HepG2 (cell line): ENCODE measurements at regions not wholly inside any gene's neighbourhood (a gene's known extent, or its start where the extent isn't known, plus 50 kb on each side); places are given as distances from the start of the nearest gene placed in this dataset.

Experiments used
- FOXK2 ChIP-seq: fragments of 450-650 bp; IDR thresholded peaks from 2 replicates; pipeline ENCODE4 v1.6.1; 2016
- PAX8 ChIP-seq: sonication (generic); formaldehyde crosslinking; IDR thresholded peaks from 2 replicates; pipeline ENCODE4 v1.8.0; 2022; ENCODE audit warnings: mild to moderate bottlenecking, missing genetic modification reagents, borderline replicate concordance
- SIX1 ChIP-seq: sonication (generic); formaldehyde crosslinking; IDR thresholded peaks from 2 replicates; pipeline ENCODE4 v1.4.0; 2020; ENCODE audit warnings: missing genetic modification reagents, borderline replicate concordance
- SUZ12 ChIP-seq: fragments of 150-350 bp; IDR thresholded peaks from 2 replicates; pipeline ENCODE4 v1.6.1; 2014; ENCODE audit warnings: low read depth, low read length
- ZNF333 ChIP-seq: sonication (generic); formaldehyde crosslinking; IDR thresholded peaks from 2 replicates; pipeline ENCODE4 v1.4.0; 2020; ENCODE audit warnings: mild to moderate bottlenecking, missing genetic modification reagents, borderline replicate concordance

DNA sequence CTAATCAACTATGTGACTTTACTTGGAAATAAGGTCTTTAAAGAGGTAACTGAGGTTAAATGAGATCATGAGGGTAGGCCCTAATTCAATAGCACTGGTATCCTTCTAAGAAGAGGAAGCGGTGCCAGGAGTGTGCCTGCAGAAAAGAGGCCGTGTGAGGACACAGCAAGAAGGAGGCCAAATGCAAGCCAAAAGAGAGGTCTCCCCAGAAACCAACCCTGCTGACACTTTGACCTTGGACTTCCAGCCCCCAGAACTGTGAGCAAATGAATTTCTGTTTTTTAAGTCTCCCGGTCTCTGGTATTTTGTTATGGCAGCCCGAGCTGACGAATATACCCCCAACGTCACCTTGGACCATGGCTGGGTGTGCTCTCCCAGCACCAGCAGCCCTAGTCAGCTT, 257.5 kb upstream of the NCKAP5 start:
- no peak for TF ChIP-seq ZNF333
- TF ChIP-seq FOXK2 = no peak
- TF ChIP-seq SIX1 (CRISPR knock-in tag) = no peak
- no peak for TF ChIP-seq SUZ12
- TF ChIP-seq PAX8 (CRISPR knock-in tag) = no peak
